Fibroblast of lung (primary cell): ENCODE measurements at regions not wholly inside any gene's neighbourhood (a gene's known extent, or its start where the extent isn't known, plus 50 kb on each side); places are given as distances from the start of the nearest gene placed in this dataset.

Source experiments
- DNase-seq, 2 donors: peaks; one replicate each; pipeline versions ENCODE4 v3.0.0 to v3.0.0-alpha.2; 2010; ENCODE audit warnings: low read depth in 2 of 2
- H2AFZ ChIP-seq: 2 replicates; pipeline ENCODE4 v1.5.1; 2012; ENCODE audit warnings: low read length, control low read depth, inconsistent platforms
- H3K27ac ChIP-seq: 2 replicates; pipeline ENCODE4 v1.5.1; 2011; ENCODE audit warnings: low read length, control low read depth; ENCODE audit not compliant: insufficient read depth
- H3K27me3 ChIP-seq: 2 replicates; pipeline ENCODE4 v1.5.1; 2011; ENCODE audit warnings: mild to moderate bottlenecking, low read length; ENCODE audit not compliant: control insufficient read depth, insufficient read depth
- H3K36me3 ChIP-seq: 2 replicates; pipeline ENCODE4 v1.5.1; 2011; ENCODE audit warnings: low read length; ENCODE audit not compliant: control insufficient read depth, insufficient read depth
- H3K4me1 ChIP-seq: 2 replicates; pipeline ENCODE4 v1.5.1; 2011; ENCODE audit warnings: low read length; ENCODE audit not compliant: control insufficient read depth, insufficient read depth; ENCODE audit errors: extremely low read depth
- H3K4me2 ChIP-seq: 2 replicates; pipeline ENCODE4 v1.5.1; 2011; ENCODE audit warnings: low read length, control low read depth; ENCODE audit not compliant: insufficient read depth; ENCODE audit errors: extremely low read depth
- H3K4me3 ChIP-seq, 4 experiments: fragments of 200-600 bp in 1 of 4; sonication (generic) in 1 of 4; replicated peaks in 1 of 4; 2 replicates each; pipeline ENCODE4 v1.5.1; 2011 to 2016; ENCODE audit warnings: low read length in 4 of 4, low read depth in 3 of 4, mild to moderate bottlenecking in 3 of 4, control low read depth in 2 of 4, inconsistent platforms in 1 of 4, mixed read lengths in 1 of 4; ENCODE audit not compliant: insufficient read depth in 1 of 4; ENCODE audit errors: control extremely low read depth in 1 of 4
- H3K79me2 ChIP-seq: 2 replicates; pipeline ENCODE4 v1.5.1; 2012; ENCODE audit warnings: mild to moderate bottlenecking, low read length, inconsistent platforms; ENCODE audit not compliant: control insufficient read depth, insufficient read depth
- H3K9ac ChIP-seq: 2 replicates; pipeline ENCODE4 v1.5.1; 2011; ENCODE audit warnings: mild to moderate bottlenecking, low read length, control low read depth; ENCODE audit not compliant: insufficient read depth
- H3K9me3 ChIP-seq: 2 replicates; pipeline ENCODE4 v1.5.1; 2012; ENCODE audit warnings: low read depth, low read length; ENCODE audit not compliant: control insufficient read depth, insufficient read depth
- H4K20me1 ChIP-seq: 2 replicates; pipeline ENCODE4 v1.5.1; 2011; ENCODE audit warnings: low read length; ENCODE audit not compliant: control insufficient read depth, insufficient read depth; ENCODE audit errors: extremely low read depth
- CTCF ChIP-seq, 2 donors: IDR thresholded peaks in 1 of 2; conservative IDR thresholded peaks in 1 of 2; 1 replicate in 1 of 2; 2 replicates in 1 of 2; pipeline ENCODE4 v1.5.1; 2011 to 2012; ENCODE audit warnings: low read length in 2 of 2, control low read depth in 1 of 2, inconsistent platforms in 1 of 2, low read depth in 1 of 2, mild to moderate bottlenecking in 1 of 2
- EZH2 ChIP-seq: IDR thresholded peaks from 2 replicates; pipeline ENCODE4 v1.5.1; 2012; ENCODE audit warnings: low read length, control low read depth, mild to moderate bottlenecking; ENCODE audit errors: missing control alignments

GRCh38 chr4:167380964-167381363, 146.7 kb upstream of the SPOCK3 start:
- no peak overlapping the region for H3K27ac ChIP-seq
- no peak for DNase-seq
- H3K4me1 ChIP-seq, result no peaks in the 10 kb centered on the region
- H3K4me3 ChIP-seq, result no peak overlapping the region
- no peak for TF ChIP-seq EZH2
- TF ChIP-seq CTCF (conservative IDR thresholded peaks at IDR 0.05 in 1 of 2, IDR thresholded peaks at IDR 0.05 in 1 of 2; ENCODE audit: low read depth in 1 of 2, low read length in 2 of 2), result no peak
- H3K9ac ChIP-seq, result no peak overlapping the region
- H3K4me2 ChIP-seq, result no peak overlapping the region
- no peaks in the 10 kb centered on the region for H3K9me3 ChIP-seq
- H4K20me1 ChIP-seq, result no peaks in the 10 kb centered on the region
- no peak overlapping the region for H2AFZ ChIP-seq
- H3K36me3 ChIP-seq, result no peaks in the 10 kb centered on the region
- no peaks in the 10 kb centered on the region for H3K27me3 ChIP-seq
- H3K79me2 ChIP-seq, result no peaks in the 10 kb centered on the region

DNA sequence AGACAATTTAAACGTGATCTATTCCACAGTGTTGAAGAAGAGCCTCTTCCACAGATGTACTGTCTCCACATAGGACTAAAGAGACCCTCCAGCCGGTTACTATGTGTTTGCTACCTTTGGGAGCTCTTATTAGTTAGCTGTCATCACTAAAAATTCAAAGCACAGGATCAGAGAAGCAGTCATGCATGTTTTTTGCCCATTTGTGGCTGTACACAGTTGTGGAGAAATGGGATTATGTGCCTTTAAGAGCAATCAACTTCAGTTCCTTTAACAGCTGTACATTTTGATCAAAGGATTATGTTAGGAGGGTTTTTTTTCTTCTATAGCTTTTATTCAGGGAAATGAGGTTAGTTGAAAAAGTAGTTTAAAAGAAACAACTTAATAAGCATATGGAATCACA, 149.0 kb upstream of the SPOCK3 start:
- H2AFZ ChIP-seq, result no peak overlapping the region
- no peaks in the 10 kb centered on the region for H3K36me3 ChIP-seq
- H3K4me2 ChIP-seq, result no peak overlapping the region
- no peaks in the 10 kb centered on the region for H3K27me3 ChIP-seq
- no peaks in the 10 kb centered on the region for H3K9me3 ChIP-seq
- H3K4me3 ChIP-seq, result no peak overlapping the region
- no peak for DNase-seq
- no peak for TF ChIP-seq EZH2
- no peak for TF ChIP-seq CTCF (conservative IDR thresholded peaks at IDR 0.05 in 1 of 2, IDR thresholded peaks at IDR 0.05 in 1 of 2; ENCODE audit: low read depth in 1 of 2, low read length in 2 of 2)
- H4K20me1 ChIP-seq, result no peaks in the 10 kb centered on the region
- no peaks in the 10 kb centered on the region for H3K4me1 ChIP-seq
- H3K79me2 ChIP-seq, result no peaks in the 10 kb centered on the region
- H3K27ac ChIP-seq, result no peak overlapping the region
- no peak overlapping the region for H3K9ac ChIP-seq

DNA sequence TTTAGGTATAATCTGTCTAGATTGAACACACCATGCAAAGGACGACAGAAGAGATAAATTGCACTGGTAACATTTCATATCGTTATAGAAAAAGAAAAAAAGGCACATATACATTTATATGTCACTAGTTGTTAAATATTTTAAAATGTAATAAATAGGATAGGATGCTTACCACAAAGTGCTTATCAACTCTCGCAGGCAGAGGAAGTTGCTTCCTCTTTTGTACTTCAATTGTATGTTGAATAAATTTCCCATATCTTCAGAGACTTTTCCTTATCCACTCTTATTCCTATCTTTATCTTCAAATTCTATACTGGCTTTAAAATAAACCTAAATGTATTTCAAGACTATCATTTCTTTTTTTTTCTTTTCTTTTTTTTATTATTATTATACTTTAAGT, 163.3 kb upstream of the SPOCK3 start:
- DNase-seq, result no peak
- H3K9ac ChIP-seq, result no peak overlapping the region
- H3K4me2 ChIP-seq, result no peak overlapping the region
- no peak overlapping the region for H3K27ac ChIP-seq
- no peaks in the 10 kb centered on the region for H3K79me2 ChIP-seq
- H4K20me1 ChIP-seq, result no peaks in the 10 kb centered on the region
- H3K36me3 ChIP-seq, result no peaks in the 10 kb centered on the region
- H3K4me1 ChIP-seq, result no peaks in the 10 kb centered on the region
- TF ChIP-seq EZH2 (no peak), CTCF (conservative IDR thresholded peaks at IDR 0.05 in 1 of 2, IDR thresholded peaks at IDR 0.05 in 1 of 2; ENCODE audit: low read depth in 1 of 2, low read length in 2 of 2) (no peak)
- no peak overlapping the region for H2AFZ ChIP-seq
- no peaks in the 10 kb centered on the region for H3K9me3 ChIP-seq
- no peak overlapping the region for H3K4me3 ChIP-seq
- no peaks in the 10 kb centered on the region for H3K27me3 ChIP-seq
